ELF-1 (cell line): ENCODE measurements at regions not wholly inside any gene's neighbourhood (a gene's known extent, or its start where the extent isn't known, plus 50 kb on each side); places are given as distances from the start of the nearest gene placed in this dataset.
"Not testable (repeated sequence)": the region's sequence is repeated elsewhere in the genome, so short reads cannot be mapped to it uniquely, and the experiment has no call there.

Experiments
- DNase-seq: peaks from one replicate; pipeline ENCODE4 v3.0.0-alpha.2; 2016; ENCODE audit warnings: low read depth, low spot score

DNA sequence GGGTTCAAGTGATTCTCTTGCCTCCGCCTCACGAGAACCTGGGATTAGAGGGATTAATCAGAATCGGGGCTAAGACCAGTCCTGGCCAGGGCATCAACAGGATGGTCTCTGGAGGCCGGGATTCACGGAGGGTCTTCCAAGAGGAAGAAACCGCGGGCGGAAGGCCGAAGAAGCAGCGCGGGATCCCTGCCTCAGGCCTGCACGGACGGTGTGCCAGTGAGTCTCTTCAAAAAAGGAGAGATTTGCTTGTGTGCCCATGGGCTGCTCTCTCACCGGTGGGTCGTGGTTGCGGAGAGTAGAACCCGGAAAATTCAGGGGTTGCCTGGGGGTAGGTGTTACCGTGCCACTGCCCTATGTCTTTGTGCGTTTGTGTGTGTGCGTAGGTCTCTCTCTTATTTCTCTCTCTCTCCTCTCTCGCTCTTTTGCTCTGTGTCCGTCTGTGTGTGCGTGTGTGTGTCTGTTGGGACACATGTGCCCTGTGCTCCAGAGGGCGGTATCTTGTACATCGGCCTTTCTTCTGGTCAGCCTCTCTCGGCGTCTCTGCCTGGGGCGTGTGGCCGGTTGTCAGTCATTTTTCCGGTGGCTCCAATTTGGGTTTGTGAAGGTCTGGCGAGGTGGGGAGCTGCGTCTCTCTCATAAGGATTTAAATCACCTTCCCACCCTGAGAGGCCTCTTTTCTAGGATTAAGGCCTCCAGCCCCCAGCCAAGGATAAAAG is 613.2 kb downstream of the KCNJ18 start:
- no peak for DNase-seq

DNA sequence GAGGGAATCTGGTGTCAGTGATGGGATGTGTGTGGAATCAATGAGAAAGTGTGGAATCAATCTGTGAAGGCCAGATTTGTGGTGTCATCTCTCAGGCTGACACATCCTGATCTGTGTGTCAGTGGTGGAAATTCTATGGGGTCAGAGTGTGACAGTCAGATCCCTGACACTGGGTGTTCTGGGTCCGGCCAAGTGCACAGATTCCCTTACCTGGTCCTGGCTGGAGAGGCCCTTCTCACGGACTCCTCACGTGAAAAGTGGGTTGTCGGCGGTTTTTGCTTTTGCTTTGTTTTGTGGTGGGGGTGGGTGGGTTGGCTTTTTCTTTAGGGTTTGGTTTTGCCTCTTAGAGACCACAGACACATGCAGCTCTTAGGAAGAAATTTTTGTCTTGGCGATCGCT is 618.0 kb downstream of the KCNJ18 start:
- not testable (repeated sequence) for DNase-seq

DNA sequence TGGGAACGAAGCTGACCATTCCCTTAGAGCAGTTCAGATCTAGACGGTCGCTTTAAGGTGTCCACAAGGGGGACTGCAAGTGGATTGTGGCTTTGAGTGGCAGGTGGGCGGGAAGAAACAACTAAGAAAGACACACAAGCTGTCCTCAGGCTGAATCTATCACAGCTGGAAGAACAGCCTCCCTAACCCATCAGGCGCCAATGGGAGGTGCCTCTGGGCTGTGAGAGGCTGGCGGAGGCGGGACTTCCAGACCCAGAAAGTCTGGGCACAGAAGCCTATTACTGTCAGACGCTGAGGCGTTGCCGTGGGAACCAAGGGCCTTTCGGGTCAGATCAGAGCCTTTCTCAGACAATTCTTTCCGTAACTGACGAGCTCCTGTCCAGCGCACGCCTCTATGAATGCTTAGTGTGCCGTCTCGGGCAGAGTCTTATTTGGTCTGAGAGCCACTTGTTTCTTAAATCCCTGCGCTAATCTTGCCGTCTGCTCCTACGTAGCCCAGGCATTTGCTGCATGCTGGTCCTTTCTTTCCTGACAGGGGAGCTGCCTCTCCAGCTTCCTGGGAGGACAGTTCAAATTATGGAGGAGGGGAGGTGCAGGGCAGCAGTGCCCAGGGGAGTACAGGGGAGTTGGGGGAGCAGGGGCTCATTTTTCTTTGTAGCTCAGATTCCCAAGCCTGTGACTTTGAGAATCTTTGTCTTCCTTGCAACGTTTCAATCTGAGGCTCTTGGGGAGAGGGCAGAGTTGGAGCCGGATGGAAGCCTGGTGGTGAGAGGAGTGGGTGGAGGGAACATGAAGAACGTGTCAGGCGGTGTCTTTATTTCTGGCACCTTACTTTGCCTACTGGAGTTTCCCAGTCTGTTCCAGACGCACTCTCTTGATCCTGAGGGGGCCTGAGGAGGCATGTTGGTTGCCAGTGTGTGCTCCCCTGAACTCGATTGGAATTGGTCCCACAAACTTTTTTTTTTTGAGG is 618.7 kb downstream of the KCNJ18 start:
- DNase-seq: peak; percentile 77

DNA sequence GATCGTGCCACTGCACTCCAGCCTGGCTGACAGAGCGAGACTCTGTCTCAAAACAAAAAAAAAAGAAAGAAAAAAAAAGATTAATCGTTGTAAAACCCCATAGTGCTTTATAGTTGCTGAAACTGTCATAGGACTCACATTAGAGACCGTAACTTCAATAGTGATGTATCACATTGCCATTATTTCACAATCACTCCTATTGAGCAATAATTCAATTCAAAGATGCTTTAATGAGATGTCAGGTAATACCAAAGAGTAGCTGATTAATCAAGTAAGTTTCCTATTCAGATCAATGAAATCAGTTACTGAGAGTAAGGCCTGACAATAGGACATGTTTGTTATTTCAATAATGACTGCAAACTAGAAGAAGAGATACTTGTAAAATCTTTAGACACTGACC is 628.7 kb downstream of the KCNJ18 start:
- DNase-seq: not testable (repeated sequence)

DNA sequence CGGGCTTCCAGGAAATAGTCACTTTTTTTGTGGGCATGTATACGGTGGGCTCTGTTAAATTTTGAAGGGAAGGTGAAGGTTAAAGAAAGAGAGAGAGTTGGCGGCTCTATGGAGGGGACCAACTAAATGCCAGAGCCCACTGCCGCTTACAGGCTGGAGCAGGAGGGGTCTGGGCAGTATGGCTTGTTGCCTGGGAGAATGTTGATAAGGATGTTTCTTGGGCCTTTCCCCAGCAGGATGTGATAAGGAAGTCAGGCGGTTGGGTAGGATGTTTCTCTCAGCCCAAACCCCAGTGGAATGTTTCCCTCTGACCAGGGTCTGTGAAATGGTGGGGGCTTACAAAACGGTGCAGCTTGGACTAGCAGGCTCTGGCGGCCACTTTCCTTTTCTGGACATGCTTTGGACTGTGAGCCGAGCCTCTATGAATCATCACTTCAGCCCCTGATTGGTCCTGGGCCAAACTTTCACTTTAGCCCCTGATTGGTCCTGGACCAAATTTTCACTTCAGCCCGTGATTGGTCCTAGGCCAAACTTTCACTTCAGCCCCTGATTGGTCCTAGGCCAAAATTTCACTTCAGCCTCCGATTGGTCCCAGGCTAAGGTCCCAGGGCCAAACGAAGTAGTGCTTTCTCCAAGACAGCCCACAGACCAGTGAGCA is 630.7 kb downstream of the KCNJ18 start:
- DNase-seq: peak; percentile 3

DNA sequence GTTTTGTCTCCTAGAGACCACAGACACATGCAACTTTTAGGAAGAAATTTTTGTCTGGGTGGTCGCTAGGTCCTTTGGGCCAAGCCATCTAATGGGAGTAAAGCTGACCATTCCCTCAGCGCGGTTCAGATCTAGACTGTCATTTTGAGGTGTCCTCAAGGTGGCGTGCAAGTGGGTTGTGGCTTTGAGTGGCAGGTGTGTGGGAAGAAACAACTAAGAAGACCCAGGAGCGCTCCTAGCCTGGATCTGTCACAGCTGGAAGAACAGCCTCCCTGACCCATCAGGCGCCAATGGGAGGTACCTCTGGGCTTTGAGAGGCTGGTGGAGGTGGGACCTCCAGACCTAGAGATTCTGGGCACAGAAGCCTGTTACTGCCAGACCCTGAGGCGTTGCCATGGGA is 645.1 kb downstream of the KCNJ18 start:
- no peak for DNase-seq

DNA sequence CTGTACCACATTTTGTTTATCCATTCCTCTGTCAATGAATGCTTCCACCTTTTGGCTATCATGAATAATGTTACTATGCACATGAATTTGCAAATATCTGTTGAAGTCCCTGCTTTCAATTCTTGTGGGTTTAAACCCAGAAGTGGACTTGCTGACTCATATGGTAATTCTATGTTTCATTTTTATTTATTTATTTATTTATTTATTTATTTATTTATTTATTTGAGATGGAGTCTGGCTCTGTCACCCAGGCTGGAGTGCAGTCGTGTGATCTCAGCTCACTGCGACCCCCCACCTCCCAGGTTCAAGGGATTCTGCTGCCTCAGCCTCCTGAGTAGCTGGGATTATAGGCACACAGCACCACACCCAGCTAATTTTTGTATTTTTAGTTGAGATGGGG is 664.3 kb downstream of the KCNJ18 start:
- not testable (repeated sequence) for DNase-seq

DNA sequence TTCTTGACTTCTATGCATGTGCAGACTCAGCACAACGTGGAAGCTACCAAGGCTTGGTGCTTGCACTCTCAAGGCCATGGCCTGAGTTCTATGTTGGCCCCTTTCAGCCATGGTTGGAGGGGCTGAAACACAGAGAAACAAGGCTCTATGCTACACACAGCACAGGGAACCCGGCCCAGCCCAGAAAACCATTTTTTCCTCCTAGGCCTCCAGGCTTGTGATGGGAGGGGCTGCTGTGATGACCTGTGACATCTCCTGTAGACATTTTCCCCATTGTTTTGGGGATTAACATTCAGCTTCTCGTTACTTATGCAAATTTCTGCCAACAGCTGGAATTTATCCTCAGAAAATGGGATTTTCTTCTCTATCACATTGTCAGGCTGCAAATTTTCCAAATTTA is 678.7 kb downstream of the KCNJ18 start:
- DNase-seq: not testable (repeated sequence)

DNA sequence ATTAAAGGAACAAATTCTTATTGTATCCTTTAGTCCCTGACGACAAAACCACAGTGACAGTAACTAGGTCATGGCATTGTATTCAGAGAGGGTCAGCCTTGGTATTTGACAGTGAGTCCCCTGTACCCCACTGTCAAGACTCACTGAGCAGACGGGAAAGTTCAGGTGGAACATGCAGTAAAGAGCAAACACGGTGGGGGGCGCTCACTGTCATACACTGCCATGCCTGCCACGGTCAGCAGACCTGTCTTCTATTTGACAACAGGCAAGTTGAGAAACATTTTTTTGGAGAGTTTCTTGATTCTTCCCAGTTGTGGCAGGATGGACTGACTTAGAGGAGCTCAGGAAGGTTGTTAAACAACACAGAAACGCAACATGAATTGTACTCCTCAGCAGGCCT is 681.6 kb downstream of the KCNJ18 start:
- no peak for DNase-seq

DNA sequence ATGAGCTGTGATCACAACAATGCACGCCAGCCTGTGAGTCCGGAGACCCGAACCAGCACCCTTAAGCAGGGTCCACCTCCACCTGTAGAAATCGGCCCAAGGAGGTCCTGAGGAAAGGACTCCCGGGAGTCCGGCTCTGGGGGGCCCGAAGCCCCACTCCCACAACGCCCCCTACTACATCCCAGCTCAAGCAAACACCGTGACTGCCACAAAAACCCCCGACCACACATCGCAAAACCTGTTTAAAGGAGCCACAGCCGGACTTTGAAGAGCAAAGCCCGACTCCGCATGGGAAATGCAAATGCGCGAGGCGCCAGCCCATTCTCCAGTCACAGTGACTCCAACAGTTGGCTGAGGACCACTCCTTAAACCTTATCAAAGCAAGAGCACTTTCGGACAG is 682.4 kb downstream of the KCNJ18 start:
- DNase-seq: no peak

DNA sequence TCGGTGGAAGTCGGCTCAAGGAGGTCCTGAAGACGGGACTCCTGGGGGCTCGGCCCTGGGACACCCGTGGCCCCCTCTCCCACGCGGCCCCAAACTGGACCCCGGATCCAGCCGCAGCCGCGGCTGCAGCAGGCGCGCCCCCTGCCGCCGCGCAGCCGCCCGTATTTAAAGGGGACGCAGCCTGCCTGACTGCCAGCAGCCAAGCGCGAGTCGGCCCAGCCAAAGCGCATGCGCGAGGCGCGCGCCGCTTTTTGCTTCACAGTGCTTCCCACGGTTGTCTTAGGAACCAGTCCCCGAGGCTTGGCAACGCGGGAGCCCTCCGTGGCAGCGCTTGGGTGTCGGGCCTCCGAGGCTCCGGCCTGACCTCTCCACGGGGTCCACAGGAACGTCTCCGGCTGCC is 684.4 kb downstream of the KCNJ18 start:
- not testable (repeated sequence) for DNase-seq

DNA sequence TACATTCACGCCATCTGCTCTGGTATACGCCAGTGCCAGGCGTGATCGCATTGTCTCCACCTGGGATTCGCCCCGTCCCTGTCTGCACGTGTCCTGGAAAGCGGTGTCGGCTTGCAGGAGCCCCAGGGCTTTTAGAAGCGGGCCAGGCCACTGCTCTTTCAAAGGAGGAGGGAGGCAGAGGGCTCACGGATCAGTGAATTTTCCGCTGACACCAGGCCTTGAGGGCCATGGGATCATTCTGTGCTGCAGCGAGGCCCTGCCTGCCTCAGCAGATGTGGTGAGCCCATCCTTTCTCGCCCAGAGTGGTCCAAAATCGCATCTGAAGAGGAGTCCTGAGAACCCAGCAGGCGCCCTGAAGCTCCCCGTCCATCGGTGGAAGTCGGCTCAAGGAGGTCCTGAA is 686.4 kb downstream of the KCNJ18 start:
- DNase-seq: not testable (repeated sequence)

DNA sequence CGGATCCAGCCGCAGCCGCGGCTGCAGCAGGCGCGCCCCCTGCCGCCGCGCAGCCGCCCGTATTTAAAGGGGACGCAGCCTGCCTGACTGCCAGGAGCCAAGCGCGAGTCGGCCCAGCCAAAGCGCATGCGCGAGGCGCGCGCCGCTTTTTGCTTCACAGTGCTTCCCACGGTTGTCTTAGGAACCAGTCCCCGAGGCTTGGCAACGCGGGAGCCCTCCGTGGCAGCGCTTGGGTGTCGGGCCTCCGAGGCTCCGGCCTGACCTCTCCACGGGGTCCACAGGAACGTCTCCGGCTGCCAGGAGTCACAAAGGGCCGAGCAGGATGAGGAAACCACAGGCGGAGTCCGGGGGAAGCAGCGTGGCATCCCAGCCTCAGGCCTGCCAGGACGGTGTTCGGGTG is 689.3 kb downstream of the KCNJ18 start:
- not testable (repeated sequence) for DNase-seq

DNA sequence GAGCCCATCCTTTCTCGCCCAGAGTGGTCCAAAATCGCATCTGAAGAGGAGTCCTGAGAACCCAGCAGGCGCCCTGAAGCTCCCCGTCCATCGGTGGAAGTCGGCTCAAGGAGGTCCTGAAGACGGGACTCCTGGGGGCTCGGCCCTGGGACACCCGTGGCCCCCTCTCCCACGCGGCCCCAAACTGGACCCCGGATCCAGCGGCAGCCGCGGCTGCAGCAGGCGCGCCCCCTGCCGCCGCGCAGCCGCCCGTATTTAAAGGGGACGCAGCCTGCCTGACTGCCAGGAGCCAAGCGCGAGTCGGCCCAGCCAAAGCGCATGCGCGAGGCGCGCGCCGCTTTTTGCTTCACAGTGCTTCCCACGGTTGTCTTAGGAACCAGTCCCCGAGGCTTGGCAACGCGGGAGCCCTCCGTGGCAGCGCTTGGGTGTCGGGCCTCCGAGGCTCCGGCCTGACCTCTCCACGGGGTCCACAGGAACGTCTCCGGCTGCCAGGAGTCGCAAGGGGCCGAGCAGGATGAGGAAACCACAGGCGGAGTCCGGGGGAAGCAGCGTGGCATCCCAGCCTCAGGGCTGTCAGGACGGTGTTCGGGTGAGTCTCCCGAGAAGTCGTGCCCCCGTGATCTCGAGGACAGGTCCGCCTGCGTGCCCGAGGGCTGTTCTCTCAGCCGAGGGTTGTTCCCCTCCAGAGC is 691.6 kb downstream of the KCNJ18 start:
- DNase-seq: not testable (repeated sequence)

DNA sequence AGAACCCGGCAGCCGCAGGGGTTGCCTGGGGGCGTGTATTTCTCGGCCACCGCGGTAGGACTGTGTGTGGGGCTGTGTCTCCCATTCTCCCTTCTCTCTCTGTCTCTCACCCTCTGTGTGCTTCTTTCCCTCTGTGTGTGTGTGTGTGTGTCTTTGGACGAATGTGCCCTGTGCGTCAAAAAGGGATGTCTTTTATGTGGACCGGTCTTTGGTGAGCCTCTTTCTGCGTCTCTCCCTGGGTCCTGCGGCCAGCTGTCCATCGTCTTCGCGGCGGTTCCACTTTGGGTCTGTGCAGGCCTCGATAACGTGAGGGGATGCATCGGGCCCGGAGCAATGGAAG is 692.1 kb downstream of the KCNJ18 start:
- not testable (repeated sequence) for DNase-seq

DNA sequence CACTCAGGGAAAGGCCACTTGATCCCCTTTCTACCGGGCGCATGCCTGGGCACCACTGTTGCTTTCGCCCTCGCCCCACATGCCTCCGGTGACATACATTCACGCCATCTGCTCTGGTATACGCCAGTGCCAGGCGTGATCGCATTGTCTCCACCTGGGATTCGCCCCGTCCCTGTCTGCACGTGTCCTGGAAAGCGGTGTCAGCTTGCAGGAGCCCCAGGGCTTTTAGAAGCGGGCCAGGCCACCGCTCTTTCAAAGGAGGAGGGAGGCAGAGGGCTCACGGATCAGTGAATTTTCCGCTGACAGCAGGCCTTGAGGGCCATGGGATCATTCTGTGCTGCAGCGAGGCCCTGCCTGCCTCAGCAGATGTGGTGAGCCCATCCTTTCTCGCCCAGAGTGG is 706.1 kb downstream of the KCNJ18 start:
- not testable (repeated sequence) for DNase-seq

DNA sequence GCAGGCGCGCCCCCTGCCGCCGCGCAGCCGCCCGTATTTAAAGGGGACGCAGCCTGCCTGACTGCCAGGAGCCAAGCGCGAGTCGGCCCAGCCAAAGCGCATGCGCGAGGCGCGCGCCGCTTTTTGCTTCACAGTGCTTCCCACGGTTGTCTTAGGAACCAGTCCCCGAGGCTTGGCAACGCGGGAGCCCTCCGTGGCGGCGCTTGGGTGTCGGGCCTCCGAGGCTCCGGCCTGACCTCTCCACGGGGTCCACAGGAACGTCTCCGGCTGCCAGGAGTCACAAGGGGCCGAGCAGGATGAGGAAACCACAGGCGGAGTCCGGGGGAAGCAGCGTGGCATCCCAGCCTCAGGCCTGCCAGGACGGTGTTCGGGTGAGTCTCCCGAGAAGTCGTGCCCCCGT is 706.7 kb downstream of the KCNJ18 start:
- DNase-seq: not testable (repeated sequence)

DNA sequence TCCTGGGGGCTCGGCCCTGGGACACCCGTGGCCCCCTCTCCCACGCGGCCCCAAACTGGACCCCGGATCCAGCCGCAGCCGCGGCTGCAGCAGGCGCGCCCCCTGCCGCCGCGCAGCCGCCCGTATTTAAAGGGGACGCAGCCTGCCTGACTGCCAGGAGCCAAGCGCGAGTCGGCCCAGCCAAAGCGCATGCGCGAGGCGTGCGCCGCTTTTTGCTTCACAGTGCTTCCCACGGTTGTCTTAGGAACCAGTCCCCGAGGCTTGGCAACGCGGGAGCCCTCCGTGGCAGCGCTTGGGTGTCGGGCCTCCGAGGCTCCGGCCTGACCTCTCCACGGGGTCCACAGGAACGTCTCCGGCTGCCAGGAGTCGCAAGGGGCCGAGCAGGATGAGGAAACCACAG is 712.8 kb downstream of the KCNJ18 start:
- DNase-seq: not testable (repeated sequence)

DNA sequence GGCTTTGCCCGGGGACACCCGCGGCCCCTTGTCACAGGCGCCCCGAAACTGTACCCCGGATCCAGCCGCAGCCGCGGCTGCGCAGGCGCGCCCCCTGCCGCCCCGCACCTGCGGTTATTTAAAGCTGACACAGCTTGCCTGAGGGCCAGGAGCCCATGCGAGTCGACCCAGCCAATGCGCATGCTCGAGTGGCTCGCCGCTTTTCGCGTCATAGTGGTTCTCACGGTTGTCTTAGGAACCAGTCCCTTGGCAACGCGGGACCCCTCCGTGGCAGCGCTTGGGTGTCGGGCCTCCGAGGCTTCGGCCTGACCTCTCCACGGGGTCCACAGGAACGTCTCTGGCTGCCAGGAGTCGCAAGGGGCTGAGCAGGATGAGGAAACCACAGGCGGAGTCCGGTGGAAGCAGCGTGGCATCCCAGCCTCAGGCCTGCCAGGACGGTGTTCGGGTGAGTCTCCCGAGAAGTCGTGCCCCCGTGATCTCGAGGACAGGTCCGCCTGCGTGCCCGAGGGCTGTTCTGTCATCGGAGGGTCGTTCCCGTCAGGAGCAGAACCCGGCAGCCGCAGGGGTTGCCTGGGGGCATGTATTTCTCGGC is 716.9 kb downstream of the KCNJ18 start:
- no peak for DNase-seq

DNA sequence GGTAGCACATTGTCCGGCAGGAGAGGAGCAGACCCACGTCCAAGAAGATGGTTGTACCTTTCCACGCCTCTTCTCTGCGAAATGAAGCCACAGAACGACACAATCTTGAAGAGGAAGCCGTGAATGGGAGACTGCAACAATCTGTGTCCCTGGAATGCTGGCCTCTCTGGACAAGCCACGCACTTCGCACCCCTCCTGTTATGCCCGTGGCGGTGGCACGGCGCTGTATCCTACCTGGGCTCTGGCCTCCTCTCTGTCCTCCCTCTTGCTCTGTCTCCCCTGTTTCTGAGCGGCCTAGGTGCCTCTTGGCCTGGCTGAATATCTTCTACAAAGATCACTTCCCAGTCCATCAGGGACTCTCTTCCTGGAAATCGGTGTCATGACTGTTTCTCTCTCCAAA is 717.8 kb downstream of the KCNJ18 start:
- DNase-seq: no peak

DNA sequence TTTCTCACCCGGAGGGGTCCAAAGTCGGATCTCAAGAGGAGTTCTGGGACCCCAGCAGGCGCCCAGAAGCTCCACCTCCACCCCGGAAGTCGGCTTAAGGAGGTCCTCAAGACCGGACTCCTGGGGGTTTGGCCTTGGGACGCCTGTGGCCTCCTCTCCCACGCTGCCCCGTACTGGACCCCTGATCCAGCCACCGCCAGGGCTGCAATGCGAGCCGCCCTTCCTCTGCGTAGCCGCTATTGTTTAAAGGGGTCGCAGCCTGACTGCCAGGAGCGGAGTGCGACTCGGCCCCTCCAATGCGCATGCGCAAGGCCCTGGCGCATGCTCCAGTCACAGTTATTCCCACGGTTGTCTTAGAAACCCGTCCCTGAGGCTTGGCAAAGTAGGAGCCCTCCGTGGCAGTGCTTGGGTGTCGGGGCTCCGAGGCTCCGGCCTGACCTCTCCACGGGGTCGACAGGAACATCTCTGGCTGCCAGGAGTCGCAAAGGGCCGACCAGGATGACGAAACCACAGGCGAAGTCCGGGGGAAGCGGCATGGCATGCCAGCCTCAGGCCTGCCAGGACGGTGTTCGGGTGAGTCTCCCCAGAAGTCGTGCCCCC is 719.0 kb downstream of the KCNJ18 start:
- no peak for DNase-seq
